Activated CD8-positive, alpha-beta memory T cell treated with anti-CD3 and anti-CD28 coated beads, Interleukin-2, amount 10 ng/mL, durations not matched to agents 7 days and 5 days (primary cell): ENCODE measurements at regions not wholly inside any gene's neighbourhood (a gene's known extent, or its start where the extent isn't known, plus 50 kb on each side); places are given as distances from the start of the nearest gene placed in this dataset.

Experiments
- ATAC-seq: fragments of 150-1000 bp; cut with Tn5 transposase; one replicate; pipeline ENCODE4 v1.10.0; 2021; ENCODE audit warnings: moderate library complexity
- CTCF ChIA-PET: fragments of 350-600 bp; sonication (Branson Sonifier 250); formaldehyde crosslinking; loops from one replicate; lab custom pipeline; 2021; ENCODE audit warnings: antibody characterized with exemption; lab: Charles Lee
- DNase-seq: peaks from one replicate; pipeline ENCODE4 v3.0.0-alpha.2; 2020
- H3K27ac Mint-ChIP-seq: one replicate; pipeline ENCODE4 v1.8.0; 2021; ENCODE audit warnings: mild to moderate bottlenecking, mixed read lengths
- H3K27me3 Mint-ChIP-seq: one replicate; pipeline ENCODE4 v1.8.0; 2021; ENCODE audit warnings: mixed read lengths
- H3K36me3 Mint-ChIP-seq: one replicate; pipeline ENCODE4 v1.8.0; 2021; ENCODE audit warnings: mild to moderate bottlenecking, mixed read lengths
- H3K4me1 Mint-ChIP-seq: one replicate; pipeline ENCODE4 v1.8.0; 2021; ENCODE audit warnings: mixed read lengths
- H3K4me3 Mint-ChIP-seq: one replicate; pipeline ENCODE4 v1.8.0; 2021; ENCODE audit warnings: mild to moderate bottlenecking, moderate library complexity, mixed read lengths
- H3K9me3 Mint-ChIP-seq: one replicate; pipeline ENCODE4 v1.8.0; 2022; ENCODE audit warnings: low read depth, mixed read lengths

GRCh38 chr15:98413933-98414546 is 234.3 kb upstream of the IGF1R start:
- Mint-ChIP-seq H3K36me3 (no peaks in the 10 kb centered on the region), H3K9me3 (no peaks in the 10 kb centered on the region), H3K27me3 (no peaks in the 10 kb centered on the region), H3K4me3 (no peak overlapping the region), H3K27ac (no peak overlapping the region), H3K4me1 (no peaks in the 10 kb centered on the region)
- ATAC-seq (no peak), DNase-seq (no peak)
- CTCF ChIA-PET = interaction anchor here (1.3 kb wide), 1 partner anchor 102 kb away, joined by 3 read pairs; no protein-coding TSS in a partner anchor

- H3K36me3 Mint-ChIP-seq = no peaks in the 10 kb centered on the region
- H3K4me1 Mint-ChIP-seq = peaks cover 2% of the 10 kb centered on the region
- CTCF ChIA-PET = no interaction called here
- no peak overlapping the region for H3K27ac Mint-ChIP-seq
- H3K4me3 Mint-ChIP-seq = no peak overlapping the region
- DNase-seq (no peak), ATAC-seq (no peak)
- H3K27me3 Mint-ChIP-seq = peaks cover 9% of the 10 kb centered on the region
- H3K9me3 Mint-ChIP-seq = no peaks in the 10 kb centered on the region
Observed at GRCh38 chr15:98416222-98416855, 232.0 kb upstream of the IGF1R start.

- H3K36me3 Mint-ChIP-seq = no peaks in the 10 kb centered on the region
- CTCF ChIA-PET = no interaction called here
- DNase-seq = no peak
- H3K27ac Mint-ChIP-seq = no peak overlapping the region
- peaks cover 14% of the 10 kb centered on the region for H3K27me3 Mint-ChIP-seq
- no peak for ATAC-seq
- peaks cover 6% of the 10 kb centered on the region for H3K4me1 Mint-ChIP-seq
- H3K9me3 Mint-ChIP-seq = no peaks in the 10 kb centered on the region
- H3K4me3 Mint-ChIP-seq = no peak overlapping the region
Observed at GRCh38 chr15:98417346-98417745, 231.0 kb upstream of the IGF1R start.

- DNase-seq = no peak
- CTCF ChIA-PET = interaction anchor here (1.5 to 6.2 kb wide), 2 partner anchors 9 to 106 kb away, joined by 6 to 53 read pairs; no protein-coding TSS in a partner anchor
- peaks cover 6% of the 10 kb centered on the region for H3K4me1 Mint-ChIP-seq
Observed at GRCh38 chr15:98418122-98418521, 230.2 kb upstream of the IGF1R start.

GRCh38 chr15:98419173-98419780 is 229.1 kb upstream of the IGF1R start:
- H3K27me3 Mint-ChIP-seq = peaks cover 21% of the 10 kb centered on the region
- H3K4me3 Mint-ChIP-seq = no peak overlapping the region
- H3K4me1 Mint-ChIP-seq = peaks cover 6% of the 10 kb centered on the region
- no peaks in the 10 kb centered on the region for H3K9me3 Mint-ChIP-seq
- CTCF ChIA-PET = interaction anchor here (0.6 to 6.2 kb wide), 5 partner anchors 8 to 182 kb away, joined by 3 to 53 read pairs (median 4); no protein-coding TSS in a partner anchor
- H3K36me3 Mint-ChIP-seq = no peaks in the 10 kb centered on the region
- no peak for DNase-seq
- H3K27ac Mint-ChIP-seq = no peak overlapping the region
- no peak for ATAC-seq

More at GRCh38 chr15:98418122-98418521, 230.2 kb upstream of the IGF1R start:
- Mint-ChIP-seq H3K36me3 (no peaks in the 10 kb centered on the region), H3K27ac (no peak overlapping the region), H3K9me3 (no peaks in the 10 kb centered on the region), H3K4me3 (no peak overlapping the region), H3K27me3 (peaks cover 21% of the 10 kb centered on the region)
- no peak for ATAC-seq

GRCh38 chr15:98420837-98421236 is 227.5 kb upstream of the IGF1R start:
- Mint-ChIP-seq H3K27ac (no peak overlapping the region), H3K4me1 (peaks cover 6% of the 10 kb centered on the region), H3K4me3 (no peak overlapping the region), H3K36me3 (no peaks in the 10 kb centered on the region), H3K9me3 (no peaks in the 10 kb centered on the region), H3K27me3 (peaks cover 21% of the 10 kb centered on the region)
- no peak for DNase-seq
- CTCF ChIA-PET = interaction anchor here (1.7 to 6.2 kb wide), 2 partner anchors 109 to 113 kb away, joined by 3 to 53 read pairs; no protein-coding TSS in a partner anchor
- no peak for ATAC-seq

GRCh38 chr15:98421419-98422129 is 226.8 kb upstream of the IGF1R start:
- DNase-seq (peak; percentile 56), ATAC-seq (peak; percentile 83)
- Mint-ChIP-seq H3K4me1 (peaks cover 6% of the 10 kb centered on the region), H3K4me3 (no peak overlapping the region), H3K36me3 (no peaks in the 10 kb centered on the region), H3K9me3 (no peaks in the 10 kb centered on the region), H3K27ac (no peak overlapping the region), H3K27me3 (peaks cover 21% of the 10 kb centered on the region)
- CTCF ChIA-PET = interaction anchor here (0.6 to 6.2 kb wide), 6 partner anchors 10 to 775 kb away, joined by 3 to 53 read pairs (median 4); no protein-coding TSS in a partner anchor

GRCh38 chr15:98422130-98422478 is 226.2 kb upstream of the IGF1R start:
- DNase-seq (no peak), ATAC-seq (no peak)
- CTCF ChIA-PET = interaction anchor here (0.9 to 6.2 kb wide), 5 partner anchors 11 to 775 kb away, joined by 3 to 53 read pairs (median 4); no protein-coding TSS in a partner anchor
- H3K9me3 Mint-ChIP-seq = no peaks in the 10 kb centered on the region
- peaks cover 6% of the 10 kb centered on the region for H3K4me1 Mint-ChIP-seq
- no peaks in the 10 kb centered on the region for H3K36me3 Mint-ChIP-seq
- no peak overlapping the region for H3K4me3 Mint-ChIP-seq
- H3K27ac Mint-ChIP-seq = no peak overlapping the region
- peaks cover 21% of the 10 kb centered on the region for H3K27me3 Mint-ChIP-seq

- Mint-ChIP-seq H3K27ac (no peak overlapping the region), H3K4me3 (no peak overlapping the region), H3K9me3 (no peaks in the 10 kb centered on the region), H3K27me3 (peaks cover 33% of the 10 kb centered on the region), H3K36me3 (no peaks in the 10 kb centered on the region), H3K4me1 (peaks cover 10% of the 10 kb centered on the region)
- CTCF ChIA-PET = interaction anchor here (2.8 kb wide), 1 partner anchor 113 kb away, joined by 14 read pairs; no protein-coding TSS in a partner anchor
- ATAC-seq = no peak
- DNase-seq = no peak
Observed at GRCh38 chr15:98425173-98425572, 223.2 kb upstream of the IGF1R start.

GRCh38 chr15:98427321-98427720 is 221.0 kb upstream of the IGF1R start:
- ATAC-seq (no peak), DNase-seq (no peak)
- Mint-ChIP-seq H3K27me3 (peaks cover 20% of the 10 kb centered on the region), H3K4me1 (peaks cover 5% of the 10 kb centered on the region), H3K27ac (no peak overlapping the region), H3K36me3 (no peaks in the 10 kb centered on the region), H3K4me3 (no peak overlapping the region), H3K9me3 (no peaks in the 10 kb centered on the region)
- CTCF ChIA-PET = interaction anchor here (0.9 to 2.9 kb wide), 6 partner anchors 8 to 116 kb away, joined by 3 to 20 read pairs (median 8); no protein-coding TSS in a partner anchor

- H3K36me3 Mint-ChIP-seq = no peaks in the 10 kb centered on the region
- peaks cover 5% of the 10 kb centered on the region for H3K4me1 Mint-ChIP-seq
- H3K9me3 Mint-ChIP-seq = no peaks in the 10 kb centered on the region
- peaks cover 14% of the 10 kb centered on the region for H3K27me3 Mint-ChIP-seq
- H3K27ac Mint-ChIP-seq = no peak overlapping the region
- CTCF ChIA-PET = interaction anchor here (0.6 to 2.9 kb wide), 10 partner anchors 9 to 1767 kb away, joined by 3 to 20 read pairs (median 4); no protein-coding TSS in a partner anchor
- DNase-seq (peak; percentile 56), ATAC-seq (peak; percentile 83)
- H3K4me3 Mint-ChIP-seq = peak overlapping the region; percentile 20
Observed at GRCh38 chr15:98428253-98428989, 219.9 kb upstream of the IGF1R start.

- Mint-ChIP-seq H3K4me3 (no peak overlapping the region), H3K9me3 (no peaks in the 10 kb centered on the region), H3K27me3 (peaks cover 14% of the 10 kb centered on the region), H3K4me1 (peaks cover 5% of the 10 kb centered on the region), H3K27ac (no peak overlapping the region), H3K36me3 (no peaks in the 10 kb centered on the region)
- CTCF ChIA-PET = interaction anchor here (1.2 kb wide), 1 partner anchor 119 kb away, joined by 3 read pairs; no protein-coding TSS in a partner anchor
- ATAC-seq = no peak
- DNase-seq = no peak
Observed at GRCh38 chr15:98431171-98431570, 217.2 kb upstream of the IGF1R start.
